ENCODE measurements at regions not wholly inside any gene's neighbourhood (a gene's known extent, or its start where the extent isn't known, plus 50 kb on each side); places are given as distances from the start of the nearest gene placed in this dataset.

DNA sequence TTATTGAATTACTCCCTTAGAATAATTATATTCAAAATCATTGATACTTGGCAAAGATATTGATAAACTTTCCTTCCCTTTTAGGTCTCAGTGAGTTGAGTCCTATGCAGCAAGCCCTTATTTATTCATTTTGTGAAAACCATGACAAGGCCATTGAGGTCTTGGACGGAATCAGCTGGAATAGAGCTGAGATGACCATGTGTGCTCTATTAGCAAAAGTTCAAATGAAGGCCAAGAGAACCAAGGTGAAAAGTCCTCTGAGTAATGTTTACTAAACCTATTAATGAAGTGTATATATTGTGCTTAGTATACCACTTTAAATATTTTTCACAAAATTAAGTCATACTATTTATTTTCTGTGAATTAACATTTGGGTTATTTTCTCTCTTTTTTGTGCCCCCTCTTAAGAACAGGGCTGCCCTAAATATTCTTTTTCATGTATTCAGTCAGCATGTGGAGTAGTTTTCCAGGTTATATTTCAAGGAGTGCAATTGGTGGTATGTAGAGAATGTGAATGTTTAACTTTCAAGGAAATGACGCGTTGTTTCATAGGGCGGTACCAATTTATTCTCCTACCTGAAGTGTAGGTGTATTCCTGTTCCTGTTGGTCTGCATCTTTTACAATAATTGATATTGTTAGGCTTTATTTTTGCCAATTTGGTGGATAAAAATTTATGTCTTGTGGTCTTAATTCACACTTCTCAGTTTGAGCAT, 201.4 kb downstream of the TTC6 start (continued):
- TF ChIP-seq, protein P1, sequence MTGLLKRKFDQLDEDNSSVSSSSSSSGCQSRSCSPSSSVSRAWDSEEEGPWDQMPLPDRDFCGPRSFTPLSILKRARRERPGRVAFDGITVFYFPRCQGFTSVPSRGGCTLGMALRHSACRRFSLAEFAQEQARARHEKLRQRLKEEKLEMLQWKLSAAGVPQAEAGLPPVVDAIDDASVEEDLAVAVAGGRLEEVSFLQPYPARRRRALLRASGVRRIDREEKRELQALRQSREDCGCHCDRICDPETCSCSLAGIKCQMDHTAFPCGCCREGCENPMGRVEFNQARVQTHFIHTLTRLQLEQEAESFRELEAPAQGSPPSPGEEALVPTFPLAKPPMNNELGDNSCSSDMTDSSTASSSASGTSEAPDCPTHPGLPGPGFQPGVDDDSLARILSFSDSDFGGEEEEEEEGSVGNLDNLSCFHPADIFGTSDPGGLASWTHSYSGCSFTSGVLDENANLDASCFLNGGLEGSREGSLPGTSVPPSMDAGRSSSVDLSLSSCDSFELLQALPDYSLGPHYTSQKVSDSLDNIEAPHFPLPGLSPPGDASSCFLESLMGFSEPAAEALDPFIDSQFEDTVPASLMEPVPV (CRISPR knock-in tag; IDR thresholded peaks at IDR 0.05), result no peak
- TF ChIP-seq MIXL1 (CRISPR knock-in tag; IDR thresholded peaks at IDR 0.05), result peak; percentile 73
- peak; percentile 10 for TF ChIP-seq SKI (IDR thresholded peaks at IDR 0.05; ENCODE audit: partially characterized antibody)
- TF ChIP-seq PPARG (CRISPR knock-in tag; conservative IDR thresholded peaks at IDR 0.05), result 0 out of 2 replicates have a peak, but pooled peaks have one; percentile 35
- TF ChIP-seq NR2F1 (CRISPR knock-in tag; IDR thresholded peaks at IDR 0.05), result peak in 1 of 2 experiments; percentile 36; a peak in 1 of 4 replicates
- peak; percentile 26; the same call in 1 of the 2 replicates for TF ChIP-seq ZNF337 (CRISPR knock-in tag; IDR thresholded peaks at IDR 0.05; ENCODE audit: borderline replicate concordance, low read depth)
- TF ChIP-seq YY1 (IDR thresholded peaks at IDR 0.05; ENCODE audit: insufficient read depth, insufficient replicate concordance, low read depth, low read length), result no peak

DNA sequence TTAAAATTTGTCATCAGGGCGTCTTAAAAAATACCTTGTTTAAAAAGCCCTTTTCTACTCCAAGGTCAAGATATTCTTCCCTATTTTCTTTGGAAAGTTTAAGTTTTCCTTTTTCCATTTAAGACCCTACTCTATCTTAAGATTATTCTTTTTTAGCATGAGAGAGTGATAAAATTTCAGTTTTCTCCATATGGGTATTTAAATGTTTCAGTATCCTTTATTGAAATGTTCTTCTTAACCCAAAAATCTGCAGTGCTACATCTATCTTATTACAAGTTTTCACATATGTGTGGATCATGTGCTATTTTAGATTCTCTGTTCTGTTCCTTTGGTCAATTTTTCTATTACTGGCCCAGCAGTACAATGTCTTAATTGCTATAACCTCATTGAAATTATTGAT, 202.2 kb downstream of the TTC6 start:
- DNase-seq (ENCODE audit: low spot score) (no peak), FAIRE-seq (no peak), ATAC-seq (no peak)
- Histone ChIP-seq H3K36me3 (replicated peaks in 1 of 2; ENCODE audit: control insufficient read depth in 1 of 2, insufficient read depth in 2 of 2, low read length in 2 of 2) (no peaks in the 10 kb centered on the region), H3K27ac (ENCODE audit: extremely low read length, insufficient read depth, low read length) (no peak overlapping the region), H3K9ac (ENCODE audit: insufficient read depth, low read depth, low read length) (no peak overlapping the region), H3K79me2 (ENCODE audit: insufficient read depth, low read length) (no peaks in the 10 kb centered on the region), H3K4me2 (ENCODE audit: low read depth, low read length) (no peak overlapping the region), H3K27me3 (ENCODE audit: control insufficient read depth in 1 of 2, insufficient read depth in 2 of 2, low read length in 2 of 2) (no peaks in the 10 kb centered on the region), H3K9me3 (ENCODE audit: low read length) (no peaks in the 10 kb centered on the region), H2AFZ (ENCODE audit: low read length) (no peak overlapping the region), H3K4me1 (ENCODE audit: insufficient read depth, low read length) (peaks cover 9% of the 10 kb centered on the region), H3K4me3 (replicated peaks in 1 of 3; ENCODE audit: insufficient read depth in 1 of 3, low read depth in 2 of 3, low read length in 3 of 3) (no peak overlapping the region), H4K20me1 (ENCODE audit: insufficient read depth, low read length) (no peaks in the 10 kb centered on the region)
- under 1% methylated on average over 1 of the region's 1 CpG for WGBS (ENCODE audit: low lambda C conversion rate)
- ChIA-PET CTCF (ENCODE audit: low intra/inter-chr PET ratio, low total read pairs) (no interaction called here), POLR2A (no interaction called here)
- TF ChIP-seq ZKSCAN5 (CRISPR knock-in tag; IDR thresholded peaks at IDR 0.05), result no peak
- TF ChIP-seq TARDBP (CRISPR knock-in tag; IDR thresholded peaks at IDR 0.05), result no peak
- TF ChIP-seq ZNF549 (CRISPR knock-in tag; IDR thresholded peaks at IDR 0.05), result peak; percentile 54; the same call in 1 of the 2 replicates
- TF ChIP-seq ZNF253 (CRISPR knock-in tag; IDR thresholded peaks at IDR 0.05; ENCODE audit: borderline replicate concordance), result no peak
- TF ChIP-seq, protein P2, sequence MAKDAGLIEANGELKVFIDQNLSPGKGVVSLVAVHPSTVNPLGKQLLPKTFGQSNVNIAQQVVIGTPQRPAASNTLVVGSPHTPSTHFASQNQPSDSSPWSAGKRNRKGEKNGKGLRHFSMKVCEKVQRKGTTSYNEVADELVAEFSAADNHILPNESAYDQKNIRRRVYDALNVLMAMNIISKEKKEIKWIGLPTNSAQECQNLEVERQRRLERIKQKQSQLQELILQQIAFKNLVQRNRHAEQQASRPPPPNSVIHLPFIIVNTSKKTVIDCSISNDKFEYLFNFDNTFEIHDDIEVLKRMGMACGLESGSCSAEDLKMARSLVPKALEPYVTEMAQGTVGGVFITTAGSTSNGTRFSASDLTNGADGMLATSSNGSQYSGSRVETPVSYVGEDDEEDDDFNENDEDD (CRISPR knock-in tag; IDR thresholded peaks at IDR 0.05; ENCODE audit: borderline replicate concordance), result no peak
- no peak for TF ChIP-seq CENPX (CRISPR knock-in tag; IDR thresholded peaks at IDR 0.05)
- no peak for TF ChIP-seq TSC22D2 (CRISPR knock-in tag; IDR thresholded peaks at IDR 0.05; ENCODE audit: borderline replicate concordance)
- TF ChIP-seq, protein P3, sequence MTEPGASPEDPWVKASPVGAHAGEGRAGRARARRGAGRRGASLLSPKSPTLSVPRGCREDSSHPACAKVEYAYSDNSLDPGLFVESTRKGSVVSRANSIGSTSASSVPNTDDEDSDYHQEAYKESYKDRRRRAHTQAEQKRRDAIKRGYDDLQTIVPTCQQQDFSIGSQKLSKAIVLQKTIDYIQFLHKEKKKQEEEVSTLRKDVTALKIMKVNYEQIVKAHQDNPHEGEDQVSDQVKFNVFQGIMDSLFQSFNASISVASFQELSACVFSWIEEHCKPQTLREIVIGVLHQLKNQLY (CRISPR knock-in tag; IDR thresholded peaks at IDR 0.05), result no peak
- TF ChIP-seq, protein P4, sequence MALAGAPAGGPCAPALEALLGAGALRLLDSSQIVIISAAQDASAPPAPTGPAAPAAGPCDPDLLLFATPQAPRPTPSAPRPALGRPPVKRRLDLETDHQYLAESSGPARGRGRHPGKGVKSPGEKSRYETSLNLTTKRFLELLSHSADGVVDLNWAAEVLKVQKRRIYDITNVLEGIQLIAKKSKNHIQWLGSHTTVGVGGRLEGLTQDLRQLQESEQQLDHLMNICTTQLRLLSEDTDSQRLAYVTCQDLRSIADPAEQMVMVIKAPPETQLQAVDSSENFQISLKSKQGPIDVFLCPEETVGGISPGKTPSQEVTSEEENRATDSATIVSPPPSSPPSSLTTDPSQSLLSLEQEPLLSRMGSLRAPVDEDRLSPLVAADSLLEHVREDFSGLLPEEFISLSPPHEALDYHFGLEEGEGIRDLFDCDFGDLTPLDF (CRISPR knock-in tag; IDR thresholded peaks at IDR 0.05), result 0 out of 2 replicates have a peak, but pooled peaks have one; percentile 20
- intact Hi-C loops (cut with micrococcal nuclease; ENCODE audit: unreplicated experiment), result no loop called here
- no TSS peak for BruUV-seq (replicated peaks)
- in situ Hi-C loops (cut with HindIII; ENCODE audit: extremely low pct_ligation_motif_present, low pct_unique_long_range_greater_than_20kb), result no loop called here
